ENCODE measurements at regions not wholly inside any gene's neighbourhood (a gene's known extent, or its start where the extent isn't known, plus 50 kb on each side); places are given as distances from the start of the nearest gene placed in this dataset.

GRCh38 chr6:141110481-141110880 lies 1022.2 kb upstream of the GJE1 start:
- Histone ChIP-seq H3K4me3 (no peak overlapping the region), H3K4me1 (peaks cover 0 to 6% of the 10 kb centered on the region in 2 donors), H3K36me3 (no peaks in the 10 kb centered on the region), H3K27me3 (no peaks in the 10 kb centered on the region), H3K9me3 (no peaks in the 10 kb centered on the region), H3K27ac (no peak overlapping the region)
- TF ChIP-seq, protein P1, sequence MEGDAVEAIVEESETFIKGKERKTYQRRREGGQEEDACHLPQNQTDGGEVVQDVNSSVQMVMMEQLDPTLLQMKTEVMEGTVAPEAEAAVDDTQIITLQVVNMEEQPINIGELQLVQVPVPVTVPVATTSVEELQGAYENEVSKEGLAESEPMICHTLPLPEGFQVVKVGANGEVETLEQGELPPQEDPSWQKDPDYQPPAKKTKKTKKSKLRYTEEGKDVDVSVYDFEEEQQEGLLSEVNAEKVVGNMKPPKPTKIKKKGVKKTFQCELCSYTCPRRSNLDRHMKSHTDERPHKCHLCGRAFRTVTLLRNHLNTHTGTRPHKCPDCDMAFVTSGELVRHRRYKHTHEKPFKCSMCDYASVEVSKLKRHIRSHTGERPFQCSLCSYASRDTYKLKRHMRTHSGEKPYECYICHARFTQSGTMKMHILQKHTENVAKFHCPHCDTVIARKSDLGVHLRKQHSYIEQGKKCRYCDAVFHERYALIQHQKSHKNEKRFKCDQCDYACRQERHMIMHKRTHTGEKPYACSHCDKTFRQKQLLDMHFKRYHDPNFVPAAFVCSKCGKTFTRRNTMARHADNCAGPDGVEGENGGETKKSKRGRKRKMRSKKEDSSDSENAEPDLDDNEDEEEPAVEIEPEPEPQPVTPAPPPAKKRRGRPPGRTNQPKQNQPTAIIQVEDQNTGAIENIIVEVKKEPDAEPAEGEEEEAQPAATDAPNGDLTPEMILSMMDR (IDR thresholded peaks at IDR 0.05): no peak
- no peak for DNase-seq (ENCODE audit: low spot score)

DNA sequence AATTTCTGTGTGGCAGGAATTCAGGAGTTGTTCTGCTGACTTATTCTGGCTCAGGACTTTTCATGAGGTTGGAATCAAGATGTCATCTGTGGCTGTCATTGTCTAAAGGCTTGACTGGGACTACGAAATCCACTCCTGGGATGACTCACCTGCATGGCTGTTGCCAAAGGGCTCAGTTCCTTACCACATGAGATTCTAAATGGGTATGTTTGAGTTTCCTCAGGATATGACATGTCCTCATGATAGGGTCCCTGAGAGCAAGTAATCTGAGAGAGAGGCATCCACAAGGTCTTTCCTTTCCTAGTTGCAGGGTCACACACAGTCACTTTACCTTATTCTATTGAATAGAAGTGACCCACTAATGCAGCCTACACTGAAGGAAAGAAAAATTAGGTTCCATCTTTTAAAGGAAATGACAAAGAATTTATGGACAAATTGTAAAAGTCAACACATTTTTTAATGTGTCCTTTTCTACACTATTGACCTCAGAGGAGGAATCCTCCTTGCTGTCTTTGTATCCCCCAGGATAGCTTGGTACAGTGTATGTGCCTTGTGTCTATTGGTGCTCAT lies 1025.0 kb upstream of the GJE1 start:
- Histone ChIP-seq H3K9me3 (no peaks in the 10 kb centered on the region), H3K4me1 (peaks cover 0 to 6% of the 10 kb centered on the region in 2 donors), H3K27me3 (no peaks in the 10 kb centered on the region), H3K36me3 (no peaks in the 10 kb centered on the region), H3K27ac (no peak overlapping the region), H3K4me3 (no peak overlapping the region)
- TF ChIP-seq, protein P1 (IDR thresholded peaks at IDR 0.05): no peak
- DNase-seq (ENCODE audit: low spot score): no peak

GRCh38 chr6:141105481-141105880 lies 1027.2 kb upstream of the GJE1 start:
- Histone ChIP-seq H3K4me1 (no peaks in the 10 kb centered on the region), H3K4me3 (no peak overlapping the region), H3K27ac (no peak overlapping the region), H3K9me3 (no peaks in the 10 kb centered on the region), H3K27me3 (no peaks in the 10 kb centered on the region), H3K36me3 (no peaks in the 10 kb centered on the region)
- TF ChIP-seq, protein P1 (IDR thresholded peaks at IDR 0.05): no peak
- no peak for DNase-seq (ENCODE audit: low spot score)

GRCh38 chr6:141103246-141103645 lies 1029.5 kb upstream of the GJE1 start:
- Histone ChIP-seq H3K4me1 (no peaks in the 10 kb centered on the region), H3K36me3 (no peaks in the 10 kb centered on the region), H3K9me3 (no peaks in the 10 kb centered on the region), H3K4me3 (no peak overlapping the region), H3K27ac (no peak overlapping the region), H3K27me3 (no peaks in the 10 kb centered on the region)
- TF ChIP-seq, protein P1 (IDR thresholded peaks at IDR 0.05): no peak
- DNase-seq (ENCODE audit: low spot score): no peak

- H3K4me3 ChIP-seq: no peak overlapping the region
- H3K4me1 ChIP-seq: no peaks in the 10 kb centered on the region
- H3K36me3 ChIP-seq: no peaks in the 10 kb centered on the region
- TF ChIP-seq, protein P1 (IDR thresholded peaks at IDR 0.05): no peak
- peaks cover 0 to 7% of the 10 kb centered on the region in 2 donors for H3K9me3 ChIP-seq
- DNase-seq (ENCODE audit: low spot score): no peak
- H3K27ac ChIP-seq: no peak overlapping the region
- no peaks in the 10 kb centered on the region for H3K27me3 ChIP-seq
These were observed 1035.3 kb upstream of the GJE1 start for GRCh38 chr6:141097471-141097870.

DNA sequence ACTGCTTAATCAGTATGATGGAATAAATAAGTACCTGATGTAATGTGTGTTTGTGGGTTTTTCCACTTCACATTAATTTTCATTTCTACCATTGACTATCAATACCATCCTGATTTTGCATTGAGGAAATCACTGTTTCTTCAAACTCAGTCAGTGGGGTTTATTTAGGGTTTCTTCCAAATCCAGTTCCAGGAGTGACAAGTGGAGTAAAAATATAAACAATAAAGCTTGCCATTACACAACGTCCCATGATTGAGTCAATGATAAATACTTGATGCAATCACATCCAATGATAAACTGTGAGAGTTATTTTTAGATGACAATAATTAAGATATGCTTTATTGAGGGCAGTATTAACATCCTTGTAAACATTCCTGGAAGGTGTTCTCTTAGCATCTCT lies 1037.4 kb upstream of the GJE1 start:
- H3K36me3 ChIP-seq: no peaks in the 10 kb centered on the region
- no peak overlapping the region for H3K27ac ChIP-seq
- no peak for DNase-seq (ENCODE audit: low spot score)
- no peaks in the 10 kb centered on the region for H3K27me3 ChIP-seq
- peaks cover 0 to 7% of the 10 kb centered on the region in 2 donors for H3K9me3 ChIP-seq
- TF ChIP-seq, protein P1 (IDR thresholded peaks at IDR 0.05): no peak
- no peaks in the 10 kb centered on the region for H3K4me1 ChIP-seq
- H3K4me3 ChIP-seq: no peak overlapping the region

Measured in right atrium auricular region (tissue), 2 donors.